SU-DHL-6 (cell line): ENCODE measurements at regions not wholly inside any gene's neighbourhood (a gene's known extent, or its start where the extent isn't known, plus 50 kb on each side); places are given as distances from the start of the nearest gene placed in this dataset.

Experiments used
- CTCF ChIP-seq: fragments of 200-600 bp; sonication (generic); IDR thresholded peaks from one replicate; pipeline ENCODE4 v1.5.1; 2017; ENCODE audit warnings: antibody characterized with exemption, mild to moderate bottlenecking, low read length, moderate library complexity; ENCODE audit not compliant: insufficient read depth, poor library complexity, severe bottlenecking
- EZH2phosphoT487 ChIP-seq: fragments of 200-600 bp; sonication (generic), shearing (Covaris generic); conservative IDR thresholded peaks from 2 replicates; pipeline ENCODE4 v1.6.1; 2018; ENCODE audit warnings: mild to moderate bottlenecking, antibody characterized with exemption, low read length, moderate library complexity, mixed read lengths

- no peak for TF ChIP-seq CTCF
- no peak for TF ChIP-seq EZH2phosphoT487
Measured at GRCh38 chr5:74493411-74493810, 147.1 kb downstream of the ENC1 start.
